Tibial nerve (tissue), 4 donors: ENCODE measurements at regions not wholly inside any gene's neighbourhood (a gene's known extent, or its start where the extent isn't known, plus 50 kb on each side); places are given as distances from the start of the nearest gene placed in this dataset.
"Not testable (repeated sequence)": the region's sequence is repeated elsewhere in the genome, so short reads cannot be mapped to it uniquely, and the experiment has no call there.

Source experiments
- DNase-seq, 2 donors: peaks; one replicate each; pipeline ENCODE4 v3.0.0-alpha.2; 2019; ENCODE audit warnings: low spot score in 2 of 2
- H3K27ac ChIP-seq, 4 donors: fragments of 200-600 bp; sonication (generic) in 3 of 4; one replicate each; pipeline ENCODE4 v1.5.1; 2017 to 2019; ENCODE audit warnings: mild to moderate bottlenecking in 1 of 4
- H3K27me3 ChIP-seq, 2 donors: fragments of 200-600 bp; sonication (generic) in 1 of 2; one replicate each; pipeline versions ENCODE4 v1.5.1 to v1.6.0; 2017 to 2019
- H3K36me3 ChIP-seq, 3 donors: fragments of 200-600 bp; sonication (generic); one replicate each; pipeline ENCODE4 v1.5.1; 2018 to 2019
- H3K4me1 ChIP-seq, 4 donors: fragments of 200-600 bp; sonication (generic) in 3 of 4; one replicate each; pipeline ENCODE4 v1.5.1; 2017 to 2019
- H3K4me3 ChIP-seq, 4 donors: fragments of 200-600 bp; sonication (generic) in 3 of 4; one replicate each; pipeline ENCODE4 v1.5.1; 2017 to 2019; ENCODE audit warnings: mild to moderate bottlenecking in 1 of 4, moderate library complexity in 1 of 4
- H3K9me3 ChIP-seq, 4 donors: fragments of 200-600 bp; sonication (generic) in 3 of 4; one replicate each; pipeline ENCODE4 v1.5.1; 2017 to 2019
- EP300 ChIP-seq, 2 donors: sonication (generic); formaldehyde crosslinking; IDR thresholded peaks; one replicate each; pipeline ENCODE4 v1.6.1; 2017; ENCODE audit warnings: antibody characterized with exemption in 2 of 2, mild to moderate bottlenecking in 1 of 2
- POLR2A ChIP-seq, 2 donors: fragments of 450-650 bp; IDR thresholded peaks; one replicate each; pipeline ENCODE4 v1.6.1; 2017; ENCODE audit warnings: antibody characterized with exemption in 2 of 2, mild to moderate bottlenecking in 2 of 2, moderate library complexity in 2 of 2
- WGBS, 2 donors: methylation state at CpG; one replicate each; pipeline ENCODE4 v1.1.5; 2018; 5-methylcytosine and 5-hydroxymethylcytosine counted together
- TF ChIP-seq, protein P1 (sequence below), 5 experiments: fragments of 200-600 bp in 3 of 5; fragments of 450-650 bp in 2 of 5; sonication (generic) in 3 of 5; IDR thresholded peaks; one replicate each; pipeline ENCODE4 v1.5.1; 2016 to 2019; ENCODE audit warnings: antibody characterized with exemption in 5 of 5, mild to moderate bottlenecking in 3 of 5, moderate library complexity in 2 of 5

DNA sequence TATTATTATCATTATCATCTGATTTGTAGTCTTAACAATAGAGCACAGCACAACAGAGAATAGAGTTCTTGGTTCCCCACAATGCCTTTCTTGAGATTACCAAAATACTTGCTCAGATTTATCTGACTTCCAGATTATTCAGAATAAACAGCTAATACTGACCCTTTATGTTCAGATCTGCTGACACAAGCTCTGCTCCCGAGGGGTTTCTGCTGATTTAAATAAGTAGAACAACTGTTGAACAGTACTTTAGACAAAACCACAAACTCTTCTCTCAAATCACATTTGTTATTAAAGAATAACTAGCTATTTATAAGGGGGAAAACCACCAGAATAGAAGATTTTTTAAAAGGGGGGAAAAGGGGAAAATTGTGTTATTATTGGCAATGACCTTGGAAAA lies 380.2 kb upstream of the ATP11B start:
- Histone ChIP-seq H3K4me3 (no peak overlapping the region), H3K36me3 (no peaks in the 10 kb centered on the region), H3K27ac (no peak overlapping the region), H3K9me3 (peaks cover 0 to 2% (median 0%) of the 10 kb centered on the region in 4 donors), H3K4me1 (no peaks in the 10 kb centered on the region), H3K27me3 (no peaks in the 10 kb centered on the region)
- no peak for TF ChIP-seq POLR2A (IDR thresholded peaks at IDR 0.05)
- TF ChIP-seq, protein P1, sequence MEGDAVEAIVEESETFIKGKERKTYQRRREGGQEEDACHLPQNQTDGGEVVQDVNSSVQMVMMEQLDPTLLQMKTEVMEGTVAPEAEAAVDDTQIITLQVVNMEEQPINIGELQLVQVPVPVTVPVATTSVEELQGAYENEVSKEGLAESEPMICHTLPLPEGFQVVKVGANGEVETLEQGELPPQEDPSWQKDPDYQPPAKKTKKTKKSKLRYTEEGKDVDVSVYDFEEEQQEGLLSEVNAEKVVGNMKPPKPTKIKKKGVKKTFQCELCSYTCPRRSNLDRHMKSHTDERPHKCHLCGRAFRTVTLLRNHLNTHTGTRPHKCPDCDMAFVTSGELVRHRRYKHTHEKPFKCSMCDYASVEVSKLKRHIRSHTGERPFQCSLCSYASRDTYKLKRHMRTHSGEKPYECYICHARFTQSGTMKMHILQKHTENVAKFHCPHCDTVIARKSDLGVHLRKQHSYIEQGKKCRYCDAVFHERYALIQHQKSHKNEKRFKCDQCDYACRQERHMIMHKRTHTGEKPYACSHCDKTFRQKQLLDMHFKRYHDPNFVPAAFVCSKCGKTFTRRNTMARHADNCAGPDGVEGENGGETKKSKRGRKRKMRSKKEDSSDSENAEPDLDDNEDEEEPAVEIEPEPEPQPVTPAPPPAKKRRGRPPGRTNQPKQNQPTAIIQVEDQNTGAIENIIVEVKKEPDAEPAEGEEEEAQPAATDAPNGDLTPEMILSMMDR (IDR thresholded peaks at IDR 0.05), result no peak
- no peak for TF ChIP-seq EP300 (IDR thresholded peaks at IDR 0.05)
- DNase-seq, result no peak
- 24 to 26% methylated on average over 1 of the region's 1 CpG for WGBS, 2 donors

DNA sequence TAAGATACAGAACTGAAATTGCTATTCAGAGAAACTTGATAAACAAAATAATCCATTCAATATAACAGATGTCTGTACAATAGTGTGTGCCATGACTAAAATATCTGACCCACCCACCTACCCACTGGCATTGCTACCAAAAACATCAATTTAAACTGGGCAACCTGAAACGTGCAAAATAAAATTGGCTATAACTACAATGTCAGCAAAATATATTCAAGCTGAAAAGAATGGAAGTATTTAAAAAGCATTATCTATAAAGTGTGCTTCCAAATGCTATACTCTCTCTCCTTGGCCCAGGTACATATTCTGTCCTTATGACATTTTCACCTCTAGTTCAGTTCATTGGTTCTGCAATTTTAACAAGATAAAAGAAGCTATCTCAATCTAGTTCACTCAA lies 379.6 kb upstream of the ATP11B start:
- H3K4me1 ChIP-seq, result no peaks in the 10 kb centered on the region
- 19 to 21% methylated on average over 1 of the region's 1 CpG for WGBS, 2 donors
- TF ChIP-seq, protein P1 (IDR thresholded peaks at IDR 0.05), result no peak
- TF ChIP-seq EP300 (IDR thresholded peaks at IDR 0.05) (no peak), POLR2A (IDR thresholded peaks at IDR 0.05) (no peak)
- no peaks in the 10 kb centered on the region for H3K9me3 ChIP-seq
- no peak overlapping the region for H3K4me3 ChIP-seq
- H3K27ac ChIP-seq, result no peak overlapping the region
- H3K36me3 ChIP-seq, result no peaks in the 10 kb centered on the region
- no peaks in the 10 kb centered on the region for H3K27me3 ChIP-seq
- DNase-seq, result no peak

DNA sequence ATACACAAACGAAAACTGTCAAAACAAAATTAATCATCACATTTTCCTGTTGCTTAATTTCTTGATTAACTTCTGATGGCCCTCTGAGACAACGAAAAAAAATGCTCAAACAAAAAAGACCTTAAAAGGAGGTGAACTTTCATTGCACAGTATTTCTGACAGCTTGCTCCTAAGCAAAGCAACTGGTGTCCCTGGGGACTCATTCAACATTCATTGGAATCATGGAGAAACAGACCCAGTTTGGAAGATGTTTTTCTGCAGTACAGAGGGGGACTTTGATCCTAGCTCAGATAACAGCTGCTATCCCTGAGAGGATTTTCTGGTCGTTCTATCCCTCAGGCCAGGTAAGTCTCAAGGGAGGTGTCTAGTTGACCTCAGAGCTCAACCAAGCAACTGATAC lies 378.7 kb upstream of the ATP11B start:
- H3K4me1 ChIP-seq, result no peaks in the 10 kb centered on the region
- H3K27ac ChIP-seq, result no peak overlapping the region
- H3K4me3 ChIP-seq, result no peak overlapping the region
- no peaks in the 10 kb centered on the region for H3K9me3 ChIP-seq
- TF ChIP-seq, protein P1 (IDR thresholded peaks at IDR 0.05), result no peak
- TF ChIP-seq POLR2A (IDR thresholded peaks at IDR 0.05) (no peak), EP300 (IDR thresholded peaks at IDR 0.05) (no peak)
- H3K27me3 ChIP-seq, result no peaks in the 10 kb centered on the region
- no peak for DNase-seq
- no peaks in the 10 kb centered on the region for H3K36me3 ChIP-seq
- WGBS, 2 donors, result 44 to 45% methylated on average over 3 of the region's 3 CpGs

DNA sequence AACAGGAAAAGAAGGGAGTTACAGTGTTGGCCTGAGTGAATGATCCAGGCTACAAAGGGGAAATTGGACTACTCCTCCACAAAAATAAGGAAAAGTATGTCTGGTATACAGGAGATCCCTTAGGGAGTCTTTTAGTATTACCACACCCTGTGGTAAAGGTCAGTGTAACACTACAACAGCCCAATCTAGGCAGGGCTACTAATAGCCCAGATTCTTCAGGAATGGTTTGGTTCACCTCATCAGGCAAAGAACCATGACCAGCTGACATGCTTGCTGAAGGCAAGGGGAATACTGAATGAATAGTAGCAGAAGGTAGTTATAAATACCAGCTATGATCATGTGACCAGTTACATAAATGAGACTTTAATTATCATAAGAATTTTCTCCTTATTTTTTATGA lies 372.6 kb upstream of the ATP11B start:
- Histone ChIP-seq H3K4me3 (no peak overlapping the region), H3K27ac (peak overlapping the region in 1 of 4 donors; percentile 60), H3K27me3 (no peaks in the 10 kb centered on the region), H3K9me3 (no peaks in the 10 kb centered on the region), H3K36me3 (no peaks in the 10 kb centered on the region), H3K4me1 (no peaks in the 10 kb centered on the region)
- TF ChIP-seq EP300 (IDR thresholded peaks at IDR 0.05) (no peak), POLR2A (IDR thresholded peaks at IDR 0.05) (no peak)
- TF ChIP-seq, protein P1 (IDR thresholded peaks at IDR 0.05), result no peak
- no peak for DNase-seq

DNA sequence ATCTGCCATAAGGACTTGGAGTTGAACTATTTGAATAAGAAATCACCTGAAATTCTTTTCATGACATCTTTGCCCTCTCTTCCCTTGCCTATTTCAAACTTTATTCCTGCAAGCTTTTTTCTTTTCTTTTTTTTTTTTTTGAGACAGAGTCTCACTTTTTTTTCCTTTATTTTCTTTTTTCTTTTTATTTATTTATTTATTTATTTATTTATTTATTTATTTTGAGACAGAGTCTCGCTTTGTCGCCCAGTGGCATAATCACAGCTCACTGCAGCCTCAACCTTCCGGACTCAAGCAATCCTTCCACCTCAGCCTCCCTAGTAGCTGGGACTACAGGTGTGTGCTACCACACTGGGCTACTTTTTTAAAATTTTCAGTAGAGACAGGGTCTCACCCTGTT lies 369.3 kb upstream of the ATP11B start:
- H3K36me3 ChIP-seq, result no peaks in the 10 kb centered on the region
- WGBS, 2 donors, result 97 to 98% methylated on average over 3 of the region's 3 CpGs
- no peak overlapping the region for H3K27ac ChIP-seq
- H3K27me3 ChIP-seq, result no peaks in the 10 kb centered on the region
- H3K9me3 ChIP-seq, result no peaks in the 10 kb centered on the region
- H3K4me3 ChIP-seq, result no peak overlapping the region
- H3K4me1 ChIP-seq, result no peaks in the 10 kb centered on the region
- DNase-seq, result no peak
- TF ChIP-seq EP300 (IDR thresholded peaks at IDR 0.05) (no peak), POLR2A (IDR thresholded peaks at IDR 0.05) (no peak)
- TF ChIP-seq, protein P1 (IDR thresholded peaks at IDR 0.05), result no peak

DNA sequence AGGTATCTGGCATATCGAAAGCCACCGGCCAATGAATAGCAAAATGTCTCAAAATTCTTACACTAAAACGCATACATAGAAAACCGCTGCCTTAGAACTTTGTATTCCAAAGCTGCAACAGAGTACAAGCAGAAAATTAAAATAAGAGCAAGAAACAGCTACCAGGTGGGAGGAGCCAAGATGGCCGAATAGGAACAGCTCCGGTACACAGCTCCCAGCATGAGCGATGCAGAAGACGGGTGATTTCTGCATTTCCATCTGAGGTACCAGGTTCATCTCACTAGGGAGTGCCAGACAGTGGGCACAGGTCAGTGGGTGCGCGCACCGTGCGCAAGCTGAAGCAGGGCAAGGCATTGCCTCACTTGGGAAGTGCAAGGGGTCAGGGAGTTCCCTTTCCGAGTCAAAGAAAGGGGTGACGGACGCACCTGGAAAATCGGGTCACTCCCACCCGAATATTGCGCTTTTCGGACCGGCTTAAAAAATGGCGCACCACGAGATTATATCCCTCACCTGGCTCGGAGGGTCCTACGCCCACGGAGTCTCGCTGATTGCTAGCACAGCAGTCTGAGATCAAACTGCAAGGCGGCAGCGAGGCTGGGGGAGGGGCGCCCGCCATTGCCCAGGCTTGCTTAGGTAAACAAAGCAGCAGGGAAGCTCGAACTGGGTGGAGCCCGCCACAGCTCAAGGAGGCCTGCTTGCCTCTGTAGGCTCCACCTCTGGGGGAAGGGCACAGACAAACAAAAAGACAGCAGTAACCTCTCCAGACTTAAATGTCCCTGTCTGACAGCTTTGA lies 367.2 kb upstream of the ATP11B start:
- not testable (repeated sequence) for H3K9me3 ChIP-seq, DNase-seq, H3K4me1 ChIP-seq, H3K27ac ChIP-seq, H3K27me3 ChIP-seq, H3K36me3 ChIP-seq, H3K4me3 ChIP-seq
- WGBS, 2 donors, result 83% methylated on average over 24 to 32 of the region's 32 CpGs

DNA sequence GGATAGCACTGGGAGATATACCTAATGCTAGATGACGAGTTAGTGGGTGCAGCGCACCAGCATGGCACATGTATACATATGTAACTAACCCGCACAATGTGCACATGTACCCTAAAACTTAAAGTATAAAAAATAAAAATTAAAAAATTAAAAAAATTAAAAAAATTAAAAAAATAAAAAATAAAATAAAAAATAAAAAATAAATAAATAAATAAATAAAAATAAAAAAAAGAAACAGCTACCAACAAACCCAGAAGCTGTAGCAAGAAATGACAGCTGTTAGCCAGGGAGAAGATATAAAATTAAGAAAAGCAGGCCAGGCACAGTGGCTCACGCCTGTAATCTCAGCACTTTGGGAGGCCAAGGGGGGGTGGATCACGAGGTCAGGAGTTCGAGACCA lies 361.3 kb upstream of the ATP11B start:
- H3K27ac ChIP-seq, DNase-seq, H3K9me3 ChIP-seq, H3K36me3 ChIP-seq, H3K4me3 ChIP-seq, H3K4me1 ChIP-seq, H3K27me3 ChIP-seq: not testable (repeated sequence)
- WGBS, 2 donors, result 92 to 94% methylated on average over 6 of the region's 6 CpGs
